ENCODE measurements at regions not wholly inside any gene's neighbourhood (a gene's known extent, or its start where the extent isn't known, plus 50 kb on each side); places are given as distances from the start of the nearest gene placed in this dataset.

DNA sequence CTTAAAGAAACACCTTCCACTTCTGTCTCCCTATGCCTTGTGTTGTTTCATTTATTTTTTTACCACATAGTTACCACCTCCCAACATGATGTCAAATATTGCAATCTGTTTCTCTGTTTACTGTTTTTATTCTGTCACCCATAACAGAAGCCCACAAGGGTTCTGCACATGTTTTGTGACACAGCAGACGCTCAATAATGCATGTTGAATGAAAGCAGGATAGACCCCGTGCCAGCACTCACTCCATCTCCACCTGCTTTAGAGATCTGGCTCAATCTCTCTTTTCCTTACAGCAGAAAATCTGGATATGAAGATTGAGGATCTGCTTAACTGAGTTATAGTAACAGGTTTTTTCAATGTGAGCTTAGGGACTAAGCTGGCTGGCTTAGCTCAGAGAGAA lies 116.8 kb upstream of the NUDT10 start:
- 88% methylated on average over 1 of the region's 2 CpGs; no CpG with 5 or more reads in 1 of the 2 experiments for WGBS, 2 experiments (ENCODE audit: extremely low coverage in 1 of 2, insufficient coverage in 1 of 2, insufficient read length in 1 of 2, insufficient replicate concordance in 2 of 2, low coverage in 1 of 2, low lambda C conversion rate in 2 of 2, missing lambda C conversion rate in 1 of 2)
- H2BK20ac ChIP-seq (ENCODE audit: low read length), result no peak overlapping the region
- no peak overlapping the region for H4K8ac ChIP-seq (ENCODE audit: extremely low read depth, insufficient read depth, low read length)
- no peaks in the 10 kb centered on the region for H3K79me2 ChIP-seq (ENCODE audit: control insufficient read depth in 1 of 2, insufficient read depth in 2 of 2, low read length in 2 of 2)
- no peak overlapping the region for H2BK12ac ChIP-seq (ENCODE audit: low read depth, low read length)
- no peak overlapping the region for H2AK5ac ChIP-seq (ENCODE audit: low read depth, low read length)
- no peak overlapping the region for H3K4me3 ChIP-seq (ENCODE audit: extremely low read depth in 1 of 4, insufficient read depth in 2 of 4, low read depth in 3 of 4, low read length in 4 of 4)
- no peaks in the 10 kb centered on the region for H4K20me1 ChIP-seq (replicated peaks in 1 of 2; ENCODE audit: control insufficient read depth in 1 of 2, insufficient read depth in 2 of 2, low read length in 2 of 2)
- no peak overlapping the region for H3K4me2 ChIP-seq (ENCODE audit: insufficient read depth in 1 of 2, low read depth in 2 of 2, low read length in 2 of 2)
- no peaks in the 10 kb centered on the region for H3K9me3 ChIP-seq (ENCODE audit: insufficient read depth in 2 of 2, low read depth in 1 of 2, low read length in 1 of 2)
- no peak for FAIRE-seq
- H4K91ac ChIP-seq (replicated peaks; ENCODE audit: insufficient read length, low read length), result no peak overlapping the region
- no peak overlapping the region for H3K18ac ChIP-seq (ENCODE audit: extremely low read depth, low read length)
- H3K79me1 ChIP-seq (ENCODE audit: low read depth, low read length), result no peaks in the 10 kb centered on the region
- H2BK15ac ChIP-seq (ENCODE audit: low read length), result no peak overlapping the region
- H2BK120ac ChIP-seq (replicated peaks; ENCODE audit: low read depth, low read length), result no peak overlapping the region
- ChIA-PET POLR2A (ENCODE audit: partially characterized antibody) (no interaction called here), CTCF (ENCODE audit: partially characterized antibody) (interaction anchor here (0.6 to 1.2 kb wide), 5 partner anchors 12 to 776 kb away, joined by 3 read pairs; no protein-coding TSS in a partner anchor)
- no peak overlapping the region for H3K14ac ChIP-seq (ENCODE audit: insufficient read length)
- H2AFZ ChIP-seq (ENCODE audit: low read length), result peak overlapping the region; percentile 30; the same call in 1 of the 2 replicates
- no peak overlapping the region for H4K5ac ChIP-seq (ENCODE audit: insufficient read length, low read depth, low read length)
- no peak overlapping the region for H3K4ac ChIP-seq (replicated peaks; ENCODE audit: insufficient read length, low read depth, low read length)
- no peak overlapping the region for H3K23ac ChIP-seq (ENCODE audit: insufficient read length)
- H3K27me3 ChIP-seq (replicated peaks in 1 of 4; ENCODE audit: control insufficient read depth in 3 of 4, extremely low read depth in 1 of 4, insufficient read depth in 3 of 4, low read length in 3 of 4), result no peaks in the 10 kb centered on the region
- no peak for DNase-seq (ENCODE audit: low read depth in 1 of 2, low spot score in 2 of 2)
- no peaks in the 10 kb centered on the region for H3K23me2 ChIP-seq (ENCODE audit: low read depth, low read length)
- H3K9ac ChIP-seq (replicated peaks in 1 of 4; ENCODE audit: extremely low read depth in 1 of 4, low read depth in 3 of 4, low read length in 3 of 4), result no peak overlapping the region
- no peak overlapping the region for H3K27ac ChIP-seq (ENCODE audit: low read depth, low read length)
- H3K56ac ChIP-seq (replicated peaks; ENCODE audit: insufficient read length, low read depth, low read length), result no peak overlapping the region
- no peaks in the 10 kb centered on the region for H3K4me1 ChIP-seq (replicated peaks in 1 of 4; ENCODE audit: control insufficient read depth in 3 of 4, insufficient read depth in 4 of 4, low read length in 3 of 4)
- H3K36me3 ChIP-seq (ENCODE audit: control insufficient read depth in 2 of 4, insufficient read depth in 4 of 4, low read length in 3 of 4), result no peaks in the 10 kb centered on the region
- no peak overlapping the region for H2BK5ac ChIP-seq (ENCODE audit: low read depth, low read length)
- TF ChIP-seq SIX5 (IDR thresholded peaks at IDR 0.05; ENCODE audit: low read depth, low read length) (no peak), HDAC2 (IDR thresholded peaks at IDR 0.05; ENCODE audit: borderline replicate concordance in 1 of 2, low read depth in 2 of 2, low read length in 2 of 2) (no peak), HDAC6 (IDR thresholded peaks at IDR 0.05; ENCODE audit: low read depth, low read length) (no peak), TAF7 (optimal IDR thresholded peaks at IDR 0.05; ENCODE audit: borderline replicate concordance, low read depth, low read length) (no peak), KDM4A (IDR thresholded peaks at IDR 0.05; ENCODE audit: low read depth, low read length, severe bottlenecking) (no peak), SUZ12 (IDR thresholded peaks at IDR 0.05; ENCODE audit: low read length) (no peak), FOSL1 (IDR thresholded peaks at IDR 0.05; ENCODE audit: insufficient read depth, low read depth, low read length) (no peak), NRF1 (IDR thresholded peaks at IDR 0.05; ENCODE audit: low read depth, low read length) (no peak), SIN3A (conservative IDR thresholded peaks at IDR 0.05 in 1 of 2, IDR thresholded peaks at IDR 0.05 in 1 of 2; ENCODE audit: low read depth in 1 of 2, low read length in 2 of 2) (no peak), CBX8 (IDR thresholded peaks at IDR 0.05; ENCODE audit: borderline replicate concordance, low read depth, low read length) (no peak)
- TF ChIP-seq, protein P1, sequence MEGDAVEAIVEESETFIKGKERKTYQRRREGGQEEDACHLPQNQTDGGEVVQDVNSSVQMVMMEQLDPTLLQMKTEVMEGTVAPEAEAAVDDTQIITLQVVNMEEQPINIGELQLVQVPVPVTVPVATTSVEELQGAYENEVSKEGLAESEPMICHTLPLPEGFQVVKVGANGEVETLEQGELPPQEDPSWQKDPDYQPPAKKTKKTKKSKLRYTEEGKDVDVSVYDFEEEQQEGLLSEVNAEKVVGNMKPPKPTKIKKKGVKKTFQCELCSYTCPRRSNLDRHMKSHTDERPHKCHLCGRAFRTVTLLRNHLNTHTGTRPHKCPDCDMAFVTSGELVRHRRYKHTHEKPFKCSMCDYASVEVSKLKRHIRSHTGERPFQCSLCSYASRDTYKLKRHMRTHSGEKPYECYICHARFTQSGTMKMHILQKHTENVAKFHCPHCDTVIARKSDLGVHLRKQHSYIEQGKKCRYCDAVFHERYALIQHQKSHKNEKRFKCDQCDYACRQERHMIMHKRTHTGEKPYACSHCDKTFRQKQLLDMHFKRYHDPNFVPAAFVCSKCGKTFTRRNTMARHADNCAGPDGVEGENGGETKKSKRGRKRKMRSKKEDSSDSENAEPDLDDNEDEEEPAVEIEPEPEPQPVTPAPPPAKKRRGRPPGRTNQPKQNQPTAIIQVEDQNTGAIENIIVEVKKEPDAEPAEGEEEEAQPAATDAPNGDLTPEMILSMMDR (IDR thresholded peaks at IDR 0.05; ENCODE audit: control extremely low read depth in 1 of 3, insufficient read depth in 1 of 3, low read depth in 1 of 3, low read length in 3 of 3), result no peak

All from H1 (cell line).